Activated naive CD8-positive, alpha-beta T cell treated with anti-CD3 and anti-CD28 coated beads, Interleukin-2, amount 10 ng/mL, durations not matched to agents 7 days and 5 days (primary cell): ENCODE measurements at regions not wholly inside any gene's neighbourhood (a gene's known extent, or its start where the extent isn't known, plus 50 kb on each side); places are given as distances from the start of the nearest gene placed in this dataset.
"Not testable (repeated sequence)": the region's sequence is repeated elsewhere in the genome, so short reads cannot be mapped to it uniquely, and the experiment has no call there.

Experiments used
- ATAC-seq: fragments of 150-1000 bp; cut with Tn5 transposase; one replicate; pipeline ENCODE4 v1.10.0; 2021; ENCODE audit warnings: low read depth, moderate library complexity
- POLR2A ChIA-PET: fragments of 350-600 bp; sonication (Branson Sonifier 250); formaldehyde crosslinking; loops from one replicate; lab custom pipeline; 2021; ENCODE audit warnings: antibody characterized with exemption; lab: Charles Lee
- DNase-seq: peaks from one replicate; pipeline ENCODE4 v3.0.0; 2021
- H3K27ac Mint-ChIP-seq: one replicate; pipeline ENCODE4 v1.8.0; 2022; ENCODE audit warnings: mild to moderate bottlenecking, mixed read lengths
- H3K27me3 Mint-ChIP-seq: one replicate; pipeline ENCODE4 v1.8.0; 2022; ENCODE audit warnings: mild to moderate bottlenecking, moderate library complexity, mixed read lengths
- H3K36me3 Mint-ChIP-seq: one replicate; pipeline ENCODE4 v1.8.0; 2021; ENCODE audit warnings: mild to moderate bottlenecking, mixed read lengths
- H3K4me1 Mint-ChIP-seq: one replicate; pipeline ENCODE4 v1.8.0; 2021; ENCODE audit warnings: mixed read lengths
- H3K4me3 Mint-ChIP-seq: one replicate; pipeline ENCODE4 v1.8.0; 2022; ENCODE audit warnings: mild to moderate bottlenecking, moderate library complexity, mixed read lengths
- H3K9me3 Mint-ChIP-seq: one replicate; pipeline ENCODE4 v1.8.0; 2021; ENCODE audit warnings: mixed read lengths

- Mint-ChIP-seq H3K9me3 (peaks cover 12% of the 10 kb centered on the region), H3K4me1 (peaks cover 20% of the 10 kb centered on the region), H3K36me3 (peaks cover 22% of the 10 kb centered on the region), H3K4me3 (peak overlapping the region; percentile 51), H3K27me3 (no peaks in the 10 kb centered on the region), H3K27ac (no peak overlapping the region)
- DNase-seq (no peak), ATAC-seq (no peak)
- POLR2A ChIA-PET: no interaction called here
Observed at GRCh38 chr5:50564558-50564957, 101.9 kb upstream of the PARP8 start.

GRCh38 chr5:50574121-50574520 lies 92.3 kb upstream of the PARP8 start:
- Mint-ChIP-seq H3K27ac (no peak overlapping the region), H3K4me1 (peaks cover 11% of the 10 kb centered on the region), H3K9me3 (peaks cover 9% of the 10 kb centered on the region), H3K27me3 (no peaks in the 10 kb centered on the region), H3K4me3 (peak overlapping the region; percentile 45), H3K36me3 (peaks cover 19% of the 10 kb centered on the region)
- ATAC-seq: no peak
- no peak for DNase-seq
- POLR2A ChIA-PET: no interaction called here

- no peak overlapping the region for H3K27ac Mint-ChIP-seq
- no peak for ATAC-seq
Observed at GRCh38 chr5:50575740-50576139, 90.7 kb upstream of the PARP8 start.

GRCh38 chr5:50576265-50576664 lies 90.2 kb upstream of the PARP8 start:
- H3K27me3 Mint-ChIP-seq: no peaks in the 10 kb centered on the region
- DNase-seq: no peak
- peaks cover 9% of the 10 kb centered on the region for H3K36me3 Mint-ChIP-seq
- no peak overlapping the region for H3K4me3 Mint-ChIP-seq
- ATAC-seq: no peak
- no peak overlapping the region for H3K27ac Mint-ChIP-seq
- H3K4me1 Mint-ChIP-seq: peaks cover 11% of the 10 kb centered on the region
- POLR2A ChIA-PET: no interaction called here
- H3K9me3 Mint-ChIP-seq: peaks cover 8% of the 10 kb centered on the region

More at GRCh38 chr5:50575740-50576139, 90.7 kb upstream of the PARP8 start:
- H3K4me1 Mint-ChIP-seq: peaks cover 11% of the 10 kb centered on the region
- POLR2A ChIA-PET: no interaction called here
- peaks cover 8% of the 10 kb centered on the region for H3K9me3 Mint-ChIP-seq
- no peak for DNase-seq
- H3K36me3 Mint-ChIP-seq: peaks cover 12% of the 10 kb centered on the region
- no peak overlapping the region for H3K4me3 Mint-ChIP-seq
- no peaks in the 10 kb centered on the region for H3K27me3 Mint-ChIP-seq

GRCh38 chr5:50576686-50577256 lies 89.7 kb upstream of the PARP8 start:
- POLR2A ChIA-PET: interaction anchor here (0.7 kb wide), 1 partner anchor 66 kb away, joined by 3 read pairs; no protein-coding TSS in a partner anchor
- H3K27ac Mint-ChIP-seq: no peak overlapping the region
- peaks cover 10% of the 10 kb centered on the region for H3K4me1 Mint-ChIP-seq
- H3K27me3 Mint-ChIP-seq: no peaks in the 10 kb centered on the region
- H3K4me3 Mint-ChIP-seq: no peak overlapping the region
- no peak for DNase-seq
- no peak for ATAC-seq
- peaks cover 7% of the 10 kb centered on the region for H3K9me3 Mint-ChIP-seq
- H3K36me3 Mint-ChIP-seq: peaks cover 12% of the 10 kb centered on the region

- no peak for DNase-seq
- no peaks in the 10 kb centered on the region for H3K27me3 Mint-ChIP-seq
- H3K4me3 Mint-ChIP-seq: no peak overlapping the region
- ATAC-seq: no peak
- peaks cover 9% of the 10 kb centered on the region for H3K4me1 Mint-ChIP-seq
- POLR2A ChIA-PET: no interaction called here
- peaks cover 12% of the 10 kb centered on the region for H3K36me3 Mint-ChIP-seq
- peaks cover 9% of the 10 kb centered on the region for H3K9me3 Mint-ChIP-seq
- H3K27ac Mint-ChIP-seq: no peak overlapping the region
Observed at GRCh38 chr5:50580506-50580905, 85.9 kb upstream of the PARP8 start.

GRCh38 chr5:50581845-50582244 lies 84.6 kb upstream of the PARP8 start:
- H3K27ac Mint-ChIP-seq, H3K9me3 Mint-ChIP-seq, H3K4me1 Mint-ChIP-seq, DNase-seq, H3K27me3 Mint-ChIP-seq, H3K4me3 Mint-ChIP-seq, POLR2A ChIA-PET, ATAC-seq: not testable (repeated sequence)
- peaks cover 11% of the 10 kb centered on the region for H3K36me3 Mint-ChIP-seq

- no peak overlapping the region for H3K4me3 Mint-ChIP-seq
- no peak overlapping the region for H3K27ac Mint-ChIP-seq
- POLR2A ChIA-PET: no interaction called here
- H3K36me3 Mint-ChIP-seq: peaks cover 15% of the 10 kb centered on the region
- no peak for DNase-seq
- H3K4me1 Mint-ChIP-seq: peaks cover 3% of the 10 kb centered on the region
- peaks cover 10% of the 10 kb centered on the region for H3K9me3 Mint-ChIP-seq
- ATAC-seq: no peak
- H3K27me3 Mint-ChIP-seq: no peaks in the 10 kb centered on the region
Observed at GRCh38 chr5:50582699-50583098, 83.7 kb upstream of the PARP8 start.

- ATAC-seq (no peak), DNase-seq (no peak)
- Mint-ChIP-seq H3K9me3 (peaks cover 10% of the 10 kb centered on the region), H3K4me3 (no peak overlapping the region), H3K4me1 (peaks cover 3% of the 10 kb centered on the region), H3K27ac (no peak overlapping the region), H3K36me3 (peaks cover 15% of the 10 kb centered on the region), H3K27me3 (no peaks in the 10 kb centered on the region)
- POLR2A ChIA-PET: no interaction called here
Observed at GRCh38 chr5:50583621-50584020, 82.8 kb upstream of the PARP8 start.

GRCh38 chr5:50588471-50588870 lies 78.0 kb upstream of the PARP8 start:
- H3K27me3 Mint-ChIP-seq, H3K27ac Mint-ChIP-seq, DNase-seq, H3K9me3 Mint-ChIP-seq, POLR2A ChIA-PET, H3K4me3 Mint-ChIP-seq, ATAC-seq: not testable (repeated sequence)
- Mint-ChIP-seq H3K36me3 (peaks cover 19% of the 10 kb centered on the region), H3K4me1 (peaks cover 25% of the 10 kb centered on the region)

GRCh38 chr5:50590444-50591189 lies 75.8 kb upstream of the PARP8 start:
- H3K27me3 Mint-ChIP-seq, DNase-seq, ATAC-seq, POLR2A ChIA-PET, H3K9me3 Mint-ChIP-seq: not testable (repeated sequence)
- peaks cover 25% of the 10 kb centered on the region for H3K36me3 Mint-ChIP-seq
- peaks cover 37% of the 10 kb centered on the region for H3K4me1 Mint-ChIP-seq
- H3K4me3 Mint-ChIP-seq: peak overlapping the region; percentile 33
- peak overlapping the region; percentile 80 for H3K27ac Mint-ChIP-seq

- peak overlapping the region; percentile 31 for H3K4me3 Mint-ChIP-seq
Observed at GRCh38 chr5:50591338-50591737, 75.1 kb upstream of the PARP8 start.

GRCh38 chr5:50593681-50594080 lies 72.8 kb upstream of the PARP8 start:
- H3K27ac Mint-ChIP-seq: peak overlapping the region; percentile 86
- POLR2A ChIA-PET: interaction anchor here (0.8 to 1.0 kb wide), 2 partner anchors 72 to 164 kb away, joined by 3 to 4 read pairs; no protein-coding TSS in a partner anchor
- peaks cover 34% of the 10 kb centered on the region for H3K36me3 Mint-ChIP-seq
- peak overlapping the region; percentile 56 for H3K4me3 Mint-ChIP-seq
- peaks cover 9% of the 10 kb centered on the region for H3K9me3 Mint-ChIP-seq
- no peaks in the 10 kb centered on the region for H3K27me3 Mint-ChIP-seq
- DNase-seq: no peak
- no peak for ATAC-seq
- H3K4me1 Mint-ChIP-seq: peaks cover 37% of the 10 kb centered on the region

More at GRCh38 chr5:50591338-50591737, 75.1 kb upstream of the PARP8 start:
- Mint-ChIP-seq H3K4me1 (peaks cover 37% of the 10 kb centered on the region), H3K27ac (peak overlapping the region; percentile 80), H3K36me3 (peaks cover 26% of the 10 kb centered on the region)
- H3K9me3 Mint-ChIP-seq, DNase-seq, H3K27me3 Mint-ChIP-seq, ATAC-seq, POLR2A ChIA-PET: not testable (repeated sequence)

- ATAC-seq (no peak), DNase-seq (no peak)
- Mint-ChIP-seq H3K9me3 (peaks cover 11% of the 10 kb centered on the region), H3K36me3 (peaks cover 42% of the 10 kb centered on the region), H3K27me3 (no peaks in the 10 kb centered on the region), H3K4me1 (peaks cover 34% of the 10 kb centered on the region), H3K4me3 (no peak overlapping the region), H3K27ac (peak overlapping the region; percentile 57)
- POLR2A ChIA-PET: interaction anchor here (0.6 kb wide), 1 partner anchor 16 kb away, joined by 4 read pairs; no protein-coding TSS in a partner anchor
Observed at GRCh38 chr5:50595199-50595598, 71.2 kb upstream of the PARP8 start.
